HEK293T (cell line): ENCODE measurements at regions not wholly inside any gene's neighbourhood (a gene's known extent, or its start where the extent isn't known, plus 50 kb on each side); places are given as distances from the start of the nearest gene placed in this dataset.

Experiments used
- BHLHE40 ChIP-seq: fragments of 450-650 bp; IDR thresholded peaks from 2 replicates; pipeline ENCODE4 v1.6.1; 2016; ENCODE audit warnings: mild to moderate bottlenecking, moderate library complexity, borderline replicate concordance
- FOXM1 ChIP-seq: fragments of 450-650 bp; IDR thresholded peaks from 2 replicates; pipeline ENCODE4 v1.6.1; 2017; ENCODE audit warnings: mild to moderate bottlenecking, borderline replicate concordance
- ZNF384 ChIP-seq: fragments of 450-650 bp; IDR thresholded peaks from 2 replicates; pipeline ENCODE4 v1.6.1; 2016

- no peak for TF ChIP-seq FOXM1
- no peak for TF ChIP-seq ZNF384
- TF ChIP-seq BHLHE40, result no peak
Observed at GRCh38 chr17:5775098-5775497, 190.8 kb upstream of the NLRP1 start.
